GM21825 (cell line): ENCODE measurements at regions not wholly inside any gene's neighbourhood (a gene's known extent, or its start where the extent isn't known, plus 50 kb on each side); places are given as distances from the start of the nearest gene placed in this dataset.

Source experiments
- ATAC-seq: cut with Tn5 transposase; IDR thresholded peaks from one replicate; pipeline ENCODE4 v1.9.1; 2021; ENCODE audit warnings: mild to moderate bottlenecking, moderate library complexity; ENCODE audit not compliant: unreplicated experiment

DNA sequence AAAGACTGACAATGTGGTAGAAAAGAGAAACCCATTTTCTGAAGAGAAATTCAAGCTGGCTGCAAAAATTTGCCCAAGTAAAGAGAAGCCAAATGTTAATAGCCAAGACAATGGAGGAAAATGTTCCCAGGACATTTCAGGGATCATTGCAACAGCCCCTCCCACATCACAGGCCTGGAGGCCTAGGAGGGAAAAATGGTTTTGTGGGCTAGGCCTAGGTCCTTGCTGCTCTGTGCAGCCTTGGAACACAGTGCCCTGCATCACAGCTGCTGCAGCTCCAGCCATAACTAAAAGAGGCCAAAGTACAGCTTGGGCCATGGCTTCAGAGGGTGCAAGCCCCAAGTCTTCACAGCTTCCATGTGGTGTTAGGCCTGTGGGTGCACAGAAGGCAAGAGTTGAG is 332.4 kb upstream of the LRIG3 start:
- no peak for ATAC-seq

DNA sequence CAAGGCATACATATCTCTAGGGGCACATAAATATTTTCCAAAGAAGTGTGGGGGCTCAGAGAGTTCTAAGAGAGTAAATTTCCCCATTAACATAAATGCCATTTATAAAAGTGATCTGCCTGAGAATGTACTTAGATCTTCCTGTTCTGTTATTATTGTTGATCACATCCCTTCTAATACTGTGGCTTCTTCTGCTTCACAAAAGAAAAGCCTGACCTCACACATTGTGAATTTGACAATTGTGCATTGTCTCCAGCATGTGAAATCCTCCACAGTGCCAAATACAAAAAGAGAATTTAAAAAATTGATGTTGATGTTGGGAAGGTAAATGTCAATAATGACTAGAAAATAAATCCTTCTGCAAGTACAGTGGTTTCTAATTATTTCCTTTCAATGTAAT is 330.5 kb upstream of the LRIG3 start:
- ATAC-seq, result no peak

DNA sequence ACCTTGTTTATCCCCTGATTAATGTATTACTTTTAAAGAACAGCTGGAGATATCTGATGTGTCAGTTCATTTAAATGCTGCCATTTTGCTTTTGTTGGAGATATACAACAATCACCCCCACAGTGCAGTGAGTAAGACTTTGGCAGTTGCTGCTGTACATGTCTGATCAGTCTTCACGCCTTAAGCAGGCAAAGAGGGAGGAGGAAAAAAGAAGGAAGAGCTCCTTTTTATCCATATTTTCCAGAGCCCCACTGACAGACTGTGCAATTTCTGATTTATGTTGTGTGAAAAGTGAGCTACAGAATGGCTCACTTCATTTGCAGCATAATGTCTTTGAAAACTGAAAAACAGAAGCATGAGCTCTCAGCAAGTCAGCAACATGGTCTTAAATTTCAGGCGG is 319.7 kb upstream of the LRIG3 start:
- no peak for ATAC-seq

DNA sequence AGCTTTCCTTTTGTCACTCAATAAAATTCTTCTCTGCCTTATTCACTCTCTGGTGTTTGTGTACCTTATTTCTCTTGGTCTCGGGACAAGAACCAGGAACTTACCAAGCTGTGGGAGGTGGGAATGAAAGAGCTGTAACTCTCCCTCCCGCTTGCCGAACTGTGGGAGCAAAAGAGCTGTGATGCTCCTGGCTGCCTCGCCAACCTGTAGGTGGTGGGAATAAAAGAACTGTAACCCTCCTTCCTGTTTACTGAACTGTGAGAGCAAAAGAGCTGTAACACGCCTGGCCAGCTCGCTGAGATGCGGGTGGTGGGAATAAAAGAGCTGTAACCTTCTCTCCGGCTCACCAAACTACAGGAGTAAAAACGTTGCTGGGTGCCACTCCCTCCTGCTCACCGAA is 314.1 kb upstream of the LRIG3 start:
- ATAC-seq, result no peak

DNA sequence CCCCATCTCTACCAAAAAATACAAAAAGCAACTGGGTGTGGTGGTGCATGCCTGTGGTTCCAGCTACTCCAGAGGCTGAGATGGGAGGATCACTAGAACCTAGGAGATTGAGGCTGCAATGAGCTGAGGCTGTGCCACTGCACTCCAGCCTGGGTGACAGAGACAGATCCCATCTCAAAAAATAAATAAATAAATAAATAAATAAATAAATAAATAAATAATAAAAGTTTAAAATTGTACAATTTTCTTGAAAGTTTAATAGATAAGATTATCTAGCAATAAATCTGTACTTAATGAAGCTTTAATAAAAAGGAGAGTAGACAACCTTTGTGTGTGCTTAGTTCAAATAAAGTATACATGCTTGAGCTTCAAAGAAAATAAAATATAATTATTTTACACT is 310.0 kb upstream of the LRIG3 start:
- no peak for ATAC-seq

- ATAC-seq, result no peak
Measured at GRCh38 chr12:59219148-59219547, 298.8 kb upstream of the LRIG3 start.

- no peak for ATAC-seq
Measured at GRCh38 chr12:59196989-59197388, 276.7 kb upstream of the LRIG3 start.

DNA sequence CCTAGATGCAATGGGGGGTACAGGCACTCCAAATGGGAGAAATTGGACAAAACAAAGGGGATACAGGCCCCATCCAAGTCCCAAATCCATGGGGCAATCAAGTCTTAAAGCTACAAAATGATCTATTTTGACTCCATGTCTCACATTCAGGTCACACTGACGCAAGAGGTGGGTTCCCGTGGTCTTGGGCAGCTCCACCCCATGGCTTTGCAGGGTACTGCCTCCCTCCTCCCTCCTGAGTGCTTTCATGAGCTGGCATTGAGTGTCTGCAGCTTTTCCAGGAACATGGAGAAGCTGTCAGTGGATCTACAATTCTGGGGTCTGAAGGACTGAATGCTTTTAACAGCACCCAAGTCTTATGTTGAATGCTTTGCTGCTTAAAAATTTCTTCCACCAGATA is 274.5 kb upstream of the LRIG3 start:
- no peak for ATAC-seq

- ATAC-seq, result no peak
Measured at GRCh38 chr12:59193476-59194050, 273.3 kb upstream of the LRIG3 start.

- no peak for ATAC-seq
Measured at GRCh38 chr12:59191372-59191771, 271.1 kb upstream of the LRIG3 start.

GRCh38 chr12:59186451-59186850 is 266.1 kb upstream of the LRIG3 start:
- no peak for ATAC-seq

DNA sequence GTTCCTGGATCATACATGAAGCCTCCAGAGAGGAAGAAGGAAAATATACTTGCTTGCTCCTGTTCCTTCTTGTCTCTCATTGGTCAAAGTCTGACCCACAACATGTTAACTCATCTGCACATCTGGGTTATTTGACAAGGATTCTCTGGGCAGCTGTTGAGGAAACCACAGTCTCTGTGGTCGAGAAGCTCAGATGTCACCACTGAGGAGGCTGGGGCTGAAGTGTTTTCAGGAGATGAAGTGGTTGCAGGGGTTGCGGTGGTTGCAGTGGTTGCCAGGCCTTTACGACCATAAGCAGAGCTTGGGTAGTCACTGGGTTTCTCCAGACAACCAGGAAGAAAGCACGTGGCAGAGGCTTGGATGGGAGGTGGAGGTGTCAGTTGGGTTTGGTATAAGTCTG is 265.0 kb upstream of the LRIG3 start:
- no peak for ATAC-seq

DNA sequence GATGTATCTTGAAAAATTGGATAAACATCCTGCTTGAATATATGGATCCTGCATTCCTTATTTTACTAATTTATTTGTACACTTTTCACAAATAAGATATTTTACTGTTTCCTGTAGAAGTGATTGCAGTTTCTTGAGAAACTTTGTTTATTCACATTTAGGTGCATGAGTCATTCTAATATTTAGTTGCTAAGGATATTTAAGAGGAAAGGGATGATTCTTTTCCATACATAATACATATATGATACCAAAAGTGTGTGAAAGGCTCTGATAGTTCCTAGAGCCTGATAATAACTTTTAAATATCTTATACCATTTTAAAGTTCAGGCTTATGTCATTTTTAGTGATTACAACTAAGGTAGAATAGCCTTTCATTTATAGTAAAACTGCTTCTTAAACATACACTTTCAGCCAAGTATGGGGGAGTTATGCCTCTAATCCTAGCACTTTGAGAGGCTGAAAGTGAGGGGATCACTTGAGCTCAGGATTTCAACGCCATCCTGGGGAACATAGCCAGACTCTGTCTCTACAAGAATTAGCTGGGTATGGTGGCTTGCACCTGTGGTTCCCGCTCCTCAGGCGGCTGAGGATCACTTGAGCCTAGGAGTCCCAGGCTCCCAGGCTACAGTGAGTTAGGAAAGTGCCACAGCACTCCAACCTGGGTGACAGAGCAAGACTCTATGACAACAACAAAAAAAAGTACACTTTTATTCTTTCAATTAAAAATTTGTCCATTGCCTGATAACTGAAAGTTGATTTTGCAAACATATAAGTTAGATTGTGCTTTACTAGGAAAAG is 262.6 kb upstream of the LRIG3 start:
- no peak for ATAC-seq

DNA sequence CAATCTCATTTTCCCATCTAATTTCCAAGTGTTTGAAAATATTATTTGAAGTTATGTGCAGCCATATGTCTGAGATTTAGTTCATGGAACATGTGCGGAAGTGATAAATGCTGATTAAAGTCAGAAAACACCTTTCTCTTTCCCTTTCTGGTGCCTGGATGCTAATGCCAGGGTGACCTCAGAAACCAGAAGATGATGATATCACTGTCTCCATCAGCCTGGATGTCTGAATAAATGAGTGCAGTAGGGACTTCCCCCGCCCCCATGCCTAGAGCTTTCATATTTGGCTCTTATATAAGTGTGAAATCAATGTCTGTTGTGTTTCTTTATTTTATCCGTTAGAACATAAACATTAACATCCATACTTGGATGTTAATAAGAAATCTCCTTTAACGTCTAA is 261.9 kb upstream of the LRIG3 start:
- ATAC-seq, result no peak

- no peak for ATAC-seq
Measured at GRCh38 chr12:59181196-59181777, 261.0 kb upstream of the LRIG3 start.

- no peak for ATAC-seq
Measured at GRCh38 chr12:59179231-59179630, 258.9 kb upstream of the LRIG3 start.

GRCh38 chr12:59173695-59174094 is 253.4 kb upstream of the LRIG3 start:
- ATAC-seq, result no peak

- ATAC-seq, result no peak
Measured at GRCh38 chr12:59168647-59169046, 248.3 kb upstream of the LRIG3 start.

GRCh38 chr12:59166457-59166856 is 246.2 kb upstream of the LRIG3 start:
- no peak for ATAC-seq

DNA sequence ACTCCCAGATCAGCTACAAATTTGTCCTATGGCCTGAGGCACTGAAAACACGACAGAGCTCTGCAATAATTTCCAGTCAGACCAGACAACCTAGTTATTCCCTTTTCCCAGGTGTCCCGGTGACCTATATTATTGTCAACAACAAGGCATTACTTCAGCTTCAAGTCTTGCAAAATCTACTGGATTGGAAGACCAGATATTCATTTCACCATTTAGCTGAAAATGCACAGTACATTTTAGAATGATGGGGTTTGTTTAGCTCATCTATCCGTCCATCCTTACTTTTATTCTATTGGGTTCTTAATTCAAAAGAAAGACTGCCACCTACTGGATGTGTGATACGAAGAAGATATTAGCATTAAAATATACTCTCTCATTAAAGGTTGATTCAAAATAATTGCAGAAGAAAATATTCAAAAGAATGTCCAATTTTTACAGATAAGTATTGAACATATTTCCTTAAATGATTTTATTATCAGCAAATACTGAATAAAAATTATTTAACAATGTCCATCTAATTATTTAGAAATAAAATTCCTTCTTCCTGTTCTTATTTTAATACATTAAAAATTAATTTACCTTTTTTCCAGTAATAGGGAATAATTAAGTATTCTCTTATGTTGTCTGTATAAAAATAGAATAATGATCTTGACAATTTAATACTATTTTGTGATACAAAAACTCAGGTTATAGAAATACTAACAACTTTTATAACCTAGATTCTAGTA is 244.9 kb upstream of the LRIG3 start:
- no peak for ATAC-seq

DNA sequence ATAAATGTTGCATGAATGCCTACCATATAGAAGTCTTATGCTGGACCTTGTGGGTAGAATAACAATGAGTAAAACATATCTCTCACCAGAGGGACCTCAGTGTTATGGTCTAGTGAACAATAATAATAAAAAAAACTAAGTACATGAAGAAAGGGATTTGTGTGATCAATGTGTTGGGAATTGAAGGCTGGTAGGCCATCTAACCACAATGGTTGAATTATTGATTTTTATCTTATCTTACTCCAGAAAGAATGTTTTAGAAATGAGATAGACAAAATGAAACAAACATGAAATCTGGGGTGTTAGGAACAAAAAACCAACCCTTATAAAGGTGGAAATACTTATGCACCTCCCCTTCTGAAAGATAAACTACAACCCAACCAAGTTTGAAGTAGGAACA is 243.9 kb upstream of the LRIG3 start:
- no peak for ATAC-seq

DNA sequence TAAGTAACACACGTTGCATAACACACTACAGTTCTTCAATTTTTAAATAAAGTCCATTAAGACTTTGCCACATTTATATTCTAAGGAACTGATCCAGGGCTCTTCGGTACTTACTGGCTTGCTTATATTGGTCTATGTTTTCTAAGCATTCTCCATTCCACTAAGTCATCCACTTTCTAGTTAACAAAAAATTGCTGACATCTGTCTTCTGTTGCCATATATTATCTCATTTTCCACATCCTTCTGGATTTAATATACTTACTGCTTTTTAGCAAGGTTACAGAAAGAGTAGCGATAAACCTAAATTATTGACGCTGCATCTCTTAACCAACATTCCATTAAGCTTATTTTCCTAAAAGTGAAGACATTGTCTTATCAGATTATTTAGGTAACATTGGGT is 238.4 kb upstream of the LRIG3 start:
- ATAC-seq, result no peak
